ENCODE measurements at regions not wholly inside any gene's neighbourhood (a gene's known extent, or its start where the extent isn't known, plus 50 kb on each side); places are given as distances from the start of the nearest gene placed in this dataset.

- Histone ChIP-seq H3K9me3 (ENCODE audit: control insufficient read depth, insufficient read depth, low read length) (no peaks in the 10 kb centered on the region), H3K9ac (ENCODE audit: low read depth, low read length) (no peak overlapping the region), H3K4me1 (ENCODE audit: insufficient read depth, low read length) (no peaks in the 10 kb centered on the region), H3K36me3 (ENCODE audit: insufficient read depth, low read length) (no peaks in the 10 kb centered on the region)
Observed at GRCh38 chr5:100479079-100479688, 56.0 kb upstream of the FAM174A start.

- Histone ChIP-seq H3K4me1 (ENCODE audit: insufficient read depth, low read length) (no peaks in the 10 kb centered on the region), H3K36me3 (ENCODE audit: insufficient read depth, low read length) (no peaks in the 10 kb centered on the region), H3K9me3 (ENCODE audit: control insufficient read depth, insufficient read depth, low read length) (no peaks in the 10 kb centered on the region), H3K9ac (ENCODE audit: low read depth, low read length) (no peak overlapping the region)
Observed at GRCh38 chr5:100472091-100472490, 63.1 kb upstream of the FAM174A start.

GRCh38 chr5:100469767-100470166 is 65.4 kb upstream of the FAM174A start:
- Histone ChIP-seq H3K36me3 (ENCODE audit: insufficient read depth, low read length) (no peaks in the 10 kb centered on the region), H3K9ac (ENCODE audit: low read depth, low read length) (no peak overlapping the region), H3K4me1 (ENCODE audit: insufficient read depth, low read length) (no peaks in the 10 kb centered on the region)

GRCh38 chr5:100464418-100464817 is 70.8 kb upstream of the FAM174A start:
- no peaks in the 10 kb centered on the region for H3K4me1 ChIP-seq (ENCODE audit: insufficient read depth, low read length)
- no peaks in the 10 kb centered on the region for H3K36me3 ChIP-seq (ENCODE audit: insufficient read depth, low read length)
- H3K9ac ChIP-seq (ENCODE audit: low read depth, low read length): no peak overlapping the region
- H3K9me3 ChIP-seq (ENCODE audit: control insufficient read depth, insufficient read depth, low read length): no peaks in the 10 kb centered on the region

More at GRCh38 chr5:100469767-100470166, 65.4 kb upstream of the FAM174A start:
- H3K9me3 ChIP-seq (ENCODE audit: control insufficient read depth, insufficient read depth, low read length): no peaks in the 10 kb centered on the region

GRCh38 chr5:100456615-100457014 is 78.6 kb upstream of the FAM174A start:
- Histone ChIP-seq H3K36me3 (ENCODE audit: insufficient read depth, low read length) (no peaks in the 10 kb centered on the region), H3K4me1 (ENCODE audit: insufficient read depth, low read length) (no peaks in the 10 kb centered on the region), H3K9ac (ENCODE audit: low read depth, low read length) (no peak overlapping the region), H3K9me3 (ENCODE audit: control insufficient read depth, insufficient read depth, low read length) (no peaks in the 10 kb centered on the region)

- Histone ChIP-seq H3K36me3 (ENCODE audit: insufficient read depth, low read length) (no peaks in the 10 kb centered on the region), H3K4me1 (ENCODE audit: insufficient read depth, low read length) (no peaks in the 10 kb centered on the region), H3K9me3 (ENCODE audit: control insufficient read depth, insufficient read depth, low read length) (no peaks in the 10 kb centered on the region), H3K9ac (ENCODE audit: low read depth, low read length) (no peak overlapping the region)
Observed at GRCh38 chr5:100452126-100452525, 83.0 kb upstream of the FAM174A start.

- no peaks in the 10 kb centered on the region for H3K36me3 ChIP-seq (ENCODE audit: insufficient read depth, low read length)
- no peaks in the 10 kb centered on the region for H3K9me3 ChIP-seq (ENCODE audit: control insufficient read depth, insufficient read depth, low read length)
- no peaks in the 10 kb centered on the region for H3K4me1 ChIP-seq (ENCODE audit: insufficient read depth, low read length)
- no peak overlapping the region for H3K9ac ChIP-seq (ENCODE audit: low read depth, low read length)
Observed at GRCh38 chr5:100448111-100448528, 87.1 kb upstream of the FAM174A start.

- H3K36me3 ChIP-seq (ENCODE audit: insufficient read depth, low read length): no peaks in the 10 kb centered on the region
- no peak overlapping the region for H3K9ac ChIP-seq (ENCODE audit: low read depth, low read length)
- no peaks in the 10 kb centered on the region for H3K9me3 ChIP-seq (ENCODE audit: control insufficient read depth, insufficient read depth, low read length)
Observed at GRCh38 chr5:100446879-100447430, 88.2 kb upstream of the FAM174A start.

GRCh38 chr5:100444961-100445360 is 90.2 kb upstream of the FAM174A start:
- no peaks in the 10 kb centered on the region for H3K36me3 ChIP-seq (ENCODE audit: insufficient read depth, low read length)

More at GRCh38 chr5:100446879-100447430, 88.2 kb upstream of the FAM174A start:
- H3K4me1 ChIP-seq (ENCODE audit: insufficient read depth, low read length): no peaks in the 10 kb centered on the region

GRCh38 chr5:100434815-100435214 is 100.4 kb upstream of the FAM174A start:
- H3K4me1 ChIP-seq (ENCODE audit: insufficient read depth, low read length): no peaks in the 10 kb centered on the region
- no peak overlapping the region for H3K9ac ChIP-seq (ENCODE audit: low read depth, low read length)
- H3K36me3 ChIP-seq (ENCODE audit: insufficient read depth, low read length): no peaks in the 10 kb centered on the region
- no peaks in the 10 kb centered on the region for H3K9me3 ChIP-seq (ENCODE audit: control insufficient read depth, insufficient read depth, low read length)

More at GRCh38 chr5:100444961-100445360, 90.2 kb upstream of the FAM174A start:
- no peaks in the 10 kb centered on the region for H3K9me3 ChIP-seq (ENCODE audit: control insufficient read depth, insufficient read depth, low read length)
- no peak overlapping the region for H3K9ac ChIP-seq (ENCODE audit: low read depth, low read length)
- H3K4me1 ChIP-seq (ENCODE audit: insufficient read depth, low read length): no peaks in the 10 kb centered on the region

GRCh38 chr5:100432741-100433140 is 102.4 kb upstream of the FAM174A start:
- no peak overlapping the region for H3K9ac ChIP-seq (ENCODE audit: low read depth, low read length)
- H3K36me3 ChIP-seq (ENCODE audit: insufficient read depth, low read length): no peaks in the 10 kb centered on the region
- H3K4me1 ChIP-seq (ENCODE audit: insufficient read depth, low read length): no peaks in the 10 kb centered on the region
- H3K9me3 ChIP-seq (ENCODE audit: control insufficient read depth, insufficient read depth, low read length): no peaks in the 10 kb centered on the region

- Histone ChIP-seq H3K36me3 (ENCODE audit: insufficient read depth, low read length) (no peaks in the 10 kb centered on the region), H3K9me3 (ENCODE audit: control insufficient read depth, insufficient read depth, low read length) (no peaks in the 10 kb centered on the region), H3K4me1 (ENCODE audit: insufficient read depth, low read length) (no peaks in the 10 kb centered on the region), H3K9ac (ENCODE audit: low read depth, low read length) (no peak overlapping the region)
Observed at GRCh38 chr5:100430268-100431195, 104.6 kb upstream of the FAM174A start.

- H3K4me1 ChIP-seq (ENCODE audit: insufficient read depth, low read length): no peaks in the 10 kb centered on the region
- no peaks in the 10 kb centered on the region for H3K36me3 ChIP-seq (ENCODE audit: insufficient read depth, low read length)
- no peak overlapping the region for H3K9ac ChIP-seq (ENCODE audit: low read depth, low read length)
- H3K9me3 ChIP-seq (ENCODE audit: control insufficient read depth, insufficient read depth, low read length): no peaks in the 10 kb centered on the region
Observed at GRCh38 chr5:100424787-100425186, 110.4 kb upstream of the FAM174A start.

- Histone ChIP-seq H3K9me3 (ENCODE audit: control insufficient read depth, insufficient read depth, low read length) (no peaks in the 10 kb centered on the region), H3K9ac (ENCODE audit: low read depth, low read length) (no peak overlapping the region), H3K36me3 (ENCODE audit: insufficient read depth, low read length) (no peaks in the 10 kb centered on the region), H3K4me1 (ENCODE audit: insufficient read depth, low read length) (no peaks in the 10 kb centered on the region)
Observed at GRCh38 chr5:100424017-100424416, 111.2 kb upstream of the FAM174A start.

GRCh38 chr5:100423330-100423729 is 111.8 kb upstream of the FAM174A start:
- Histone ChIP-seq H3K9me3 (ENCODE audit: control insufficient read depth, insufficient read depth, low read length) (no peaks in the 10 kb centered on the region), H3K4me1 (ENCODE audit: insufficient read depth, low read length) (no peaks in the 10 kb centered on the region), H3K9ac (ENCODE audit: low read depth, low read length) (no peak overlapping the region), H3K36me3 (ENCODE audit: insufficient read depth, low read length) (no peaks in the 10 kb centered on the region)

Data from ES-I3 (cell line).